Panc1 (cell line): ENCODE measurements at regions not wholly inside any gene's neighbourhood (a gene's known extent, or its start where the extent isn't known, plus 50 kb on each side); places are given as distances from the start of the nearest gene placed in this dataset.

Experiments
- ATAC-seq: fragments of 200-7000 bp; cut with Tn5 transposase; 2 replicates; pipeline ENCODE4 v1.9.1; 2020; ENCODE audit warnings: mild to moderate bottlenecking, moderate library complexity
- BruUV-seq: library from RNA; stranded (reverse); fragments of 400-500 nt; replicated peaks from 2 replicates; lab custom pipeline; 2021; lab: Mats Ljungman, UMichigan
- CTCF ChIA-PET: fragments of 300-600 bp; sonication (Branson Sonifier 250); formaldehyde crosslinking; loops from one replicate; lab custom pipeline; 2022; ENCODE audit warnings: antibody characterized with exemption; lab: Charles Lee
- POLR2A ChIA-PET: fragments of 300-600 bp; sonication (Branson Sonifier 250); formaldehyde crosslinking; loops from one replicate; lab custom pipeline; 2022; ENCODE audit warnings: antibody characterized with exemption; lab: Charles Lee
- DNase-seq: peaks from one replicate; pipeline ENCODE4 v3.0.0-alpha.2; 2010; ENCODE audit warnings: low read depth, low spot score
- H3K27ac ChIP-seq: 2 replicates; pipeline ENCODE4 v1.5.1; 2011; ENCODE audit warnings: mild to moderate bottlenecking, low read length, inconsistent platforms
- H3K27me3 ChIP-seq: fragments of 200-500 bp; sonication (Bioruptor generic); 2 replicates; pipeline ENCODE4 v1.6.0; 2014; ENCODE audit warnings: low read length, inconsistent platforms; ENCODE audit not compliant: control insufficient read depth, insufficient read depth
- H3K36me3 ChIP-seq: fragments of 200-500 bp; sonication (Bioruptor generic); 2 replicates; pipeline ENCODE4 v1.5.1; 2014; ENCODE audit warnings: inconsistent platforms, mild to moderate bottlenecking, low read length, moderate library complexity; ENCODE audit not compliant: control insufficient read depth, insufficient read depth
- H3K4me1 ChIP-seq: 2 replicates; pipeline ENCODE4 v1.5.1; 2011; ENCODE audit warnings: inconsistent platforms, mild to moderate bottlenecking, low read length, moderate library complexity; ENCODE audit not compliant: control insufficient read depth, insufficient read depth
- H3K4me3 ChIP-seq, 2 experiments: 2 replicates each; pipeline ENCODE4 v1.5.1; 2011 to 2012; ENCODE audit warnings: low read depth in 2 of 2, low read length in 2 of 2, mild to moderate bottlenecking in 2 of 2, inconsistent platforms in 1 of 2, moderate library complexity in 1 of 2
- H3K9me3 ChIP-seq: fragments of 200-500 bp; sonication (Bioruptor generic); 2 replicates; pipeline ENCODE4 v1.5.1; 2014; ENCODE audit warnings: low read depth, mild to moderate bottlenecking, inconsistent platforms, low read length, moderate library complexity; ENCODE audit not compliant: control insufficient read depth, insufficient read depth
- CTCF ChIP-seq: fragments of 450-650 bp; IDR thresholded peaks from 2 replicates; pipeline ENCODE4 v1.5.1; 2017; ENCODE audit warnings: mild to moderate bottlenecking
- POLR2AphosphoS5 ChIP-seq: IDR thresholded peaks from 2 replicates; pipeline ENCODE4 v1.6.1; 2012; ENCODE audit warnings: mild to moderate bottlenecking, low read depth, low read length, moderate library complexity
- SIN3A ChIP-seq: IDR thresholded peaks from 2 replicates; pipeline ENCODE4 v1.6.1; 2012; ENCODE audit warnings: low read depth, mild to moderate bottlenecking, low read length, moderate library complexity, borderline replicate concordance; ENCODE audit not compliant: insufficient read depth
- TCF7L2 ChIP-seq: IDR thresholded peaks from 2 replicates; pipeline ENCODE4 v1.6.1; 2011; ENCODE audit warnings: mild to moderate bottlenecking, low read depth, low read length, inconsistent platforms
- in situ Hi-C: cut with HindIII; loops from 2 replicates; pipeline ENCODE4 v1.10.0; 2016; ENCODE audit warnings: low sequenced_read_pairs, low pct_unique_long_range_greater_than_20kb
- intact Hi-C: fragments of 100-400 bp; cut with micrococcal nuclease; formaldehyde crosslinking; loops from one replicate; pipeline ENCODE4 v1.10.0; 2022; ENCODE audit not compliant: unreplicated experiment
- TF ChIP-seq, protein P1 (sequence below), 2 experiments: IDR thresholded peaks; 2 replicates each; pipeline ENCODE4 v1.6.1; 2011 to 2012; ENCODE audit warnings: low read depth in 2 of 2, control low read depth in 1 of 2, low read length in 1 of 2, mild to moderate bottlenecking in 1 of 2, moderate library complexity in 1 of 2; ENCODE audit not compliant: insufficient read depth in 1 of 2

GRCh38 chr21:43297989-43298388 lies 128.9 kb downstream of the SIK1 start:
- Histone ChIP-seq H3K4me3 (no peak overlapping the region), H3K27me3 (no peaks in the 10 kb centered on the region), H3K4me1 (no peaks in the 10 kb centered on the region), H3K36me3 (no peaks in the 10 kb centered on the region), H3K9me3 (no peaks in the 10 kb centered on the region), H3K27ac (no peak overlapping the region)
- POLR2A ChIA-PET = no interaction called here
- intact Hi-C loops = no loop called here
- DNase-seq (no peak), ATAC-seq (no peak)
- CTCF ChIA-PET = no interaction called here
- BruUV-seq = no TSS peak
- TF ChIP-seq, protein P1, sequence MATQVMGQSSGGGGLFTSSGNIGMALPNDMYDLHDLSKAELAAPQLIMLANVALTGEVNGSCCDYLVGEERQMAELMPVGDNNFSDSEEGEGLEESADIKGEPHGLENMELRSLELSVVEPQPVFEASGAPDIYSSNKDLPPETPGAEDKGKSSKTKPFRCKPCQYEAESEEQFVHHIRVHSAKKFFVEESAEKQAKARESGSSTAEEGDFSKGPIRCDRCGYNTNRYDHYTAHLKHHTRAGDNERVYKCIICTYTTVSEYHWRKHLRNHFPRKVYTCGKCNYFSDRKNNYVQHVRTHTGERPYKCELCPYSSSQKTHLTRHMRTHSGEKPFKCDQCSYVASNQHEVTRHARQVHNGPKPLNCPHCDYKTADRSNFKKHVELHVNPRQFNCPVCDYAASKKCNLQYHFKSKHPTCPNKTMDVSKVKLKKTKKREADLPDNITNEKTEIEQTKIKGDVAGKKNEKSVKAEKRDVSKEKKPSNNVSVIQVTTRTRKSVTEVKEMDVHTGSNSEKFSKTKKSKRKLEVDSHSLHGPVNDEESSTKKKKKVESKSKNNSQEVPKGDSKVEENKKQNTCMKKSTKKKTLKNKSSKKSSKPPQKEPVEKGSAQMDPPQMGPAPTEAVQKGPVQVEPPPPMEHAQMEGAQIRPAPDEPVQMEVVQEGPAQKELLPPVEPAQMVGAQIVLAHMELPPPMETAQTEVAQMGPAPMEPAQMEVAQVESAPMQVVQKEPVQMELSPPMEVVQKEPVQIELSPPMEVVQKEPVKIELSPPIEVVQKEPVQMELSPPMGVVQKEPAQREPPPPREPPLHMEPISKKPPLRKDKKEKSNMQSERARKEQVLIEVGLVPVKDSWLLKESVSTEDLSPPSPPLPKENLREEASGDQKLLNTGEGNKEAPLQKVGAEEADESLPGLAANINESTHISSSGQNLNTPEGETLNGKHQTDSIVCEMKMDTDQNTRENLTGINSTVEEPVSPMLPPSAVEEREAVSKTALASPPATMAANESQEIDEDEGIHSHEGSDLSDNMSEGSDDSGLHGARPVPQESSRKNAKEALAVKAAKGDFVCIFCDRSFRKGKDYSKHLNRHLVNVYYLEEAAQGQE (IDR thresholded peaks at IDR 0.05; ENCODE audit: insufficient read depth in 1 of 2, low read depth in 2 of 2, low read length in 1 of 2) = no peak
- TF ChIP-seq TCF7L2 (no peak), SIN3A (no peak), POLR2AphosphoS5 (no peak), CTCF (no peak)
- in situ Hi-C loops = no loop called here

DNA sequence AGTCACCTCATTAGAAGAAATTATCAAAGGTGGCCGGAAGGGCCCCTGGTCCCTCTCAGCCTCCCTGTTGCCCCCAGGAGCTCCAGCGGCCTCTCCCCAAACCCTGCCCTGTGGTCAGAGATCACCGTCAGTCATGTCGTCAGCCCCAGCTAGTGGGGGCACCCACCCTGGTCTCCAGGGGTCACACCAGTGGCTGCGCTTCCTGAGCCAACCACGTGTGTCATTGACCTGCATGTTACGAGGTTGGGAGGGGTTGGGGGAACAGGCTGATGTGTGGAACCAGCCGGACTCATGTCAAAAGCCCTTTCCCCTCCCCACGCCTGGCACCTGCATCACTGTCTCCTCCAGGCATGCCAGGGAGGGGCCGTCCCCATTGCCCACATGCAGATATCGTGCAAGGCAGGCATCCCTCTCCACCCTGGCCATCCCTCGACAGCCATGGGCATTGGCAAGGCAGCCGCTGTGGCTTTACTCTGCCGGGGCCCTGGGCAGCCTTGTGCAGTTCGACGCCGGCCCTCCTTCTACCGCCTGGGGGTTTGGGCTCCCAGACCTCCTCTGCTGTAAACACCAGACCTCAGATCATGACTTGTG lies 128.7 kb downstream of the CRYAA start:
- ATAC-seq = no peak
- POLR2A ChIA-PET = no interaction called here

More for the DNA sequence above, 128.7 kb downstream of the CRYAA start:
- H3K27me3 ChIP-seq = no peaks in the 10 kb centered on the region
- intact Hi-C loops = no loop called here
- BruUV-seq = no TSS peak
- no peaks in the 10 kb centered on the region for H3K36me3 ChIP-seq
- CTCF ChIA-PET = no interaction called here
- DNase-seq = no peak
- in situ Hi-C loops = no loop called here
- H3K9me3 ChIP-seq = no peaks in the 10 kb centered on the region
- no peaks in the 10 kb centered on the region for H3K4me1 ChIP-seq
- no peak overlapping the region for H3K27ac ChIP-seq
- no peak overlapping the region for H3K4me3 ChIP-seq
- TF ChIP-seq POLR2AphosphoS5 (no peak), SIN3A (no peak), TCF7L2 (no peak), CTCF (no peak)
- TF ChIP-seq, protein P1 (IDR thresholded peaks at IDR 0.05; ENCODE audit: insufficient read depth in 1 of 2, low read depth in 2 of 2, low read length in 1 of 2) = no peak
